MG63 (cell line): ENCODE measurements at regions not wholly inside any gene's neighbourhood (a gene's known extent, or its start where the extent isn't known, plus 50 kb on each side); places are given as distances from the start of the nearest gene placed in this dataset.

Source experiments
- DNase-seq: peaks from one replicate; pipeline ENCODE4 v3.0.0-alpha.2; 2020
- H3K27me3 ChIP-seq: fragments of 250-450 bp; sonication (Bioruptor Pico); 2 replicates; pipeline ENCODE4 v1.5.1; 2020; ENCODE audit warnings: mild to moderate bottlenecking, moderate library complexity
- H3K36me3 ChIP-seq: fragments of 250-450 bp; sonication (Bioruptor Pico); 2 replicates; pipeline ENCODE4 v1.5.1; 2020; ENCODE audit warnings: mild to moderate bottlenecking, moderate library complexity
- H3K4me3 ChIP-seq: fragments of 250-450 bp; sonication (Bioruptor Pico); 2 replicates; pipeline ENCODE4 v1.5.1; 2020; ENCODE audit warnings: mild to moderate bottlenecking, moderate library complexity
- H3K9me3 ChIP-seq: fragments of 250-450 bp; sonication (Bioruptor Pico); 2 replicates; pipeline ENCODE4 v1.5.1; 2020; ENCODE audit warnings: mild to moderate bottlenecking, moderate library complexity

DNA sequence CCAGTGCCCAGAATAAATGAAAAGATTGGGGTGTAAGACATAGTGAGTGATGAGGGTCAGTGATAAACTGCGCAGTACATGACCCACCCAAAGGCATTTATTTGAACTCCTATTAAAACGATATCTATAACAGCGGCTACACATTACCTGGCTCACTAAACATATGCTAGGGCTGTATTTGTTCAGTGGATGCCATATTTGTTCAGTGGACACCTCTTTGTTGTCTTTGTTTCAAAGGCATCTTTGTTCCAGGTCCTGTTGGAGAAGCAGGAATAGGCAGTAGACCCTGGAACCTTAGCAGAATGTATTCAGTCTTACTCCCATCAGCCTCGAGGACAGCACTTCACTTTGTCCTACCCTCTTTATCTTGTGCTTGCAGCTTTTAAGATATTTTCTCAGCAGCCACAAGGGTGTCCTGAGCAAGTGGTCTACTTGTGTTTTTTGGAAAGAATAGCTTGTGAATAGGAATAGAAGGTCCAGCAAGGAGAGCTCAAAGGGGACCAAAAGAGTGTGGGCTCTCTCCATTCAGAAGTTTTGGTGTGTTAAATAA is 650.8 kb upstream of the FANCL start:
- no peak for DNase-seq
- Histone ChIP-seq H3K36me3 (no peaks in the 10 kb centered on the region), H3K4me3 (no peak overlapping the region), H3K9me3 (no peaks in the 10 kb centered on the region), H3K27me3 (no peaks in the 10 kb centered on the region)

DNA sequence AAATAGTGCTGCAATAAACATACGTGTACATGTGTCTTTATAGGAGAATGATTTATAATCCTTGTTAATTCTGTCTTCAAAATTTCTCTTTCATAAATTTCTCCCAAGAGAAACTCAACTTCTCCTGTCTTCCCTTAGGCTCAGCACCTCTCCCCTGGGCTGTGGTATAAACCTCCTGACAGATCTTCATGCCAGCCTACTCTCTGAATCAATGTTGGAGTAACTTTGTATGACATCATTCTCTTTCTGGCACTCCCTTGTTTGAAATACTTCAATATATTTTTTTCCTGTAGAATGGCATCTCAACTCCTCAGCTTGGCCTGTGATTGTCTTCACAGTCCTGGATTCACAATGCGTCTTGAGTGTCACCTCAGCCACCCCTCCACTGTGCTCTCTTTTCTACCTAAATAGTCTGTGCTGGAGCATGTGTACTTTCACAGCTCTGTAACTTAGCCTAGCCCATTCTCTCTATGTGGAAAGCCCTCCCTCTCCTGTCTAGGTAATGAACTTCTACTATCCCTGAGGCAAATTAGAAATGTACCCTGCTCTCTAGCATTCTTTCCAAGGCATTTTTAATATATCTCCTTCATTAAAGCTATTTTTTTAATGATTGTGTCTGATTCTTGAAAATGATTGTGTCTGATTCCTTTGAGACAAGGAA is 649.9 kb upstream of the FANCL start:
- DNase-seq: no peak

DNA sequence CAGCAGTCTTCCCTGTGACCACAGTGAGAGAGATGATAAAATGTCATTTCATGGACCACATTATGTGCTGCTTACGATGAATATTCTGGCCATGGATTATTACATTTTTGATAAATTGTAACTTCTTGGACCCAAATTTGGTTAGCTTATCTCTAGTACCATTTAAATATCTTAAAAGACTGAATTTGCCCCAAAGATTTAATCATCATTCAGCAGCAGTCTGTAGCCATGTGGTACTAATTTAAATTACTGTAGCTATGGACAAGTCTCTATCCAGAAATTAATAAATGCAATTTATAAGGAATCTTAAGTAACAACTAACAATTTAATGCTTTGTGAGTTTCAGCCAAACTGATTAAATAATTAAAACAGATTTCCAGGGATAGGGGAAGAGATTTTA is 644.9 kb upstream of the FANCL start:
- Histone ChIP-seq H3K27me3 (no peaks in the 10 kb centered on the region), H3K9me3 (no peaks in the 10 kb centered on the region), H3K36me3 (no peaks in the 10 kb centered on the region), H3K4me3 (no peak overlapping the region)
- no peak for DNase-seq

More for the DNA sequence above, 649.9 kb upstream of the FANCL start:
- Histone ChIP-seq H3K27me3 (no peaks in the 10 kb centered on the region), H3K36me3 (no peaks in the 10 kb centered on the region), H3K9me3 (no peaks in the 10 kb centered on the region), H3K4me3 (no peak overlapping the region)

DNA sequence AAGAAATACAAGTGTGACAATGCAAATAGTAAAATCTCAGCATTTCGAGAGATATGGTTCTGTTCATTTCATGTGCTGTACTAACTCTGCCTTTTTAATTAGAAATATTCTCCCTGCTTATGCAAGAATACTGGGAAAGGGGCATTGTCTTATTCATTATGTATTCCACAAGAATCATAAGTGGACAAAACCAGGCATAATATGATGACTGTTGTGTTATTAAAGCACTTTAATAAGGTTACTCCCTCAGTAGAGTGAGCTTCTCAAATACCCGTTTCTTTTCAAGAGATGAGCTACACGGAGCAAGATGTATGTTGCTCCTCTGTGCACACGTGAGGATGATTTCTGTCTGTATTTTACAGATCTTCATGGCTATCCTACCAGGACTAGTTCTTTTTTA is 638.7 kb upstream of the FANCL start:
- Histone ChIP-seq H3K9me3 (no peaks in the 10 kb centered on the region), H3K27me3 (no peaks in the 10 kb centered on the region), H3K36me3 (no peaks in the 10 kb centered on the region), H3K4me3 (no peak overlapping the region)
- DNase-seq: no peak

DNA sequence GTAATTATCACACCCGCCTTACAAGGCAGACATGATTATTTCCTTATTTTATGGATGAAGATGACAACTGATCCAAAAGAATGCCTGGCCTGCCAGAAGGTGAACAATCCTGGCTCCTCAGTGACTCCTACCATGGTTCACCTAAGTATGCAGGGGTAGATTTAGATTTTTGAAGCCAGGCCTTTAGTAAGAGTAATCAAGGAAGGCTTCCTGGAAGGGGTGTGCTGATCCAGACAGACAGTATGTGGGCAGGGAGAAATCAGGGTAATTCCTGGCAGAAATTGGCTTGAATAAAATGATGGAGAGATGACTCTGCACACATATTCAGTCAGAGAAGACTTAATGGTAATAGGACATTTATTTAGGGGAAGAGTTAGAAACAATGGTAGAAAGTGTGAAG is 637.7 kb upstream of the FANCL start:
- Histone ChIP-seq H3K36me3 (no peaks in the 10 kb centered on the region), H3K4me3 (no peak overlapping the region), H3K27me3 (no peaks in the 10 kb centered on the region), H3K9me3 (no peaks in the 10 kb centered on the region)
- DNase-seq: no peak

DNA sequence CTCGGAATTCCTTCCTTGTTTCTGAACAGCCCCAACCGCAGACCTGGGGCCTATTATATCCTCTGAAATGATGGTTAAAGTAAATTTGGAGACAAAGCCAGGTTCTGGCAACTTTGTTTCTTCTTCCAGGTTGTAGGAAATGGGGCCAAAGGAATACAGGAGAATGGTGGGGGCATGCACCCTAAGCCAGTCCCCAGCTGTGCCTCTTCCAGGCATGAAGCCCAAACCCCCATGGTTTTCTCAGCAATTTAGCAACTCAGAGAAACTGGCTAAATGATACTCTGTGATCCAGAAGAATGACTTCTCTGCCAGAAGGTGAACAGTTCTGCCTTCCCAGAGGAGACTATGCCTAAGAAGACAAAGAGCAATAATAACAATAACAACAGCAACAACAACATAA is 635.0 kb upstream of the FANCL start:
- Histone ChIP-seq H3K27me3 (no peaks in the 10 kb centered on the region), H3K4me3 (no peak overlapping the region), H3K36me3 (no peaks in the 10 kb centered on the region), H3K9me3 (no peaks in the 10 kb centered on the region)
- DNase-seq: no peak

DNA sequence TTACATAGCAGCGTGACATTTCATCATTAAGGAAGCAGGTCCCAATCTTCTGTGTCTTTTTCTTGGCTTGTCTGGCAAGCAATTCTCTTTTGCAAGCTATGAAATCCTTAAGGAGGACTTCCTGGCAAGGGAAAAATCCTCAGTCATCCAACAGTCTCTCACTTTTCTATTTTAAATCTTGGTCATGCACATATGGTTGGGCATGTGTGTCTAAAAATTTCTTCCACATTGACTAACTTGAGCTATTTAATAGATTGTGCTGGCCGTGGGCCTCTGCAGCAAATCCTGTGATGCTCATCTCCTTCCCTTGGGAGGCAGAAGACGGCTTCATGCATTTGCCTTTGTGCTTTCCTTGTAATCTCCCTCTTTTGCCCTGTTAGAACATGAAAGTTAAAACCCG is 634.3 kb upstream of the FANCL start:
- H3K9me3 ChIP-seq: no peaks in the 10 kb centered on the region
- no peaks in the 10 kb centered on the region for H3K27me3 ChIP-seq
- no peak overlapping the region for H3K4me3 ChIP-seq
- H3K36me3 ChIP-seq: no peaks in the 10 kb centered on the region
- no peak for DNase-seq

DNA sequence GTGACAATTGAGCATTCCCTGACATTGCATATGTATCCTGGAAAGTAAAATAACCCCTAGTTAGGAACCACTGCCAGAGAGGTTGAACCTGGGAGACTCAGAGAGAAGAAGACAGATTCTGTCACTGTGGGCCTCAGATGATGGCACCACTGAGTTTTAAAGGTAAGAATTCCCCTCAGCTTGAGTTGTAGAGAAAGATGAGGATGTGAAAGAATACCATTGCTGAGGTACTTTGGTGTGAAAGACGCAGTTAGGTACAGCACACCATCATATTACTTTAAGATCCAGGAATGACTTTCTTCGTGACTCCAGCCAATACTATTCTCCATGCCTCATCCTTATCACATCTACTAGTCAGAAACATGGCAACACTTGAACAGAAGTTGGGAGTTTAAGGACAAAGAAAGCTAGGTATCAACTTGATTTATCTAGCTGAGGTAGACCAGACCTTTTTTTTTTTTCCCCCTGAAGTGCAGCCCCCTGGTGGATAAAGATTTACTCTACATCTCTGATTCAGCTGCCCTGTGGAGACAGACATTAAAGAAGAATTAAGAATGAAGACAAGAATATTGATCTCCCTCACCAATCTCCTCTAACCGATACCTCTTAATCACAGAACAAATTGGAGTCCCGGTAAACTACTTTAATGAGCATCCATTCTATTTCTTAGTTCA is 630.5 kb upstream of the FANCL start:
- no peaks in the 10 kb centered on the region for H3K9me3 ChIP-seq
- DNase-seq: no peak
- H3K27me3 ChIP-seq: no peaks in the 10 kb centered on the region
- H3K36me3 ChIP-seq: no peaks in the 10 kb centered on the region
- no peak overlapping the region for H3K4me3 ChIP-seq

DNA sequence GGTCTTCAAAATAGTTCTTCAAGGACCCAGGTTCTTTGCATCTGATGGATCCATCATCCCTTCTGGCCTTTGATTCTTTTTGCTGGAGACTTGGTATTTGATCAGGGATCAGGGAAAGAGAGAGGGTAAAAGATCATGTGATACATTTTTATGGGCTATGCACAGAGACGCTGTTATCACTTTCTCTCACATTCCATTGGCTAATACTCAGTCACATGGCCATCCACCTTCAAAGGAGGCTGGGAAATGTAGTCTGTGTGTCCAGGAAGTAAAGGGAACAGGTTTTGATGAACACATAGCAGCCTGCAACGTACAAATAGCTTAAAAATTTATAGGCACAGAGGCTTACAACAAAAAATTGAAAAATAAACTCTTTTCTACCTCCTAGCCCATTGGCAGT is 629.6 kb upstream of the FANCL start:
- H3K9me3 ChIP-seq: no peaks in the 10 kb centered on the region
- no peaks in the 10 kb centered on the region for H3K36me3 ChIP-seq
- no peak for DNase-seq
- H3K27me3 ChIP-seq: no peaks in the 10 kb centered on the region
- no peak overlapping the region for H3K4me3 ChIP-seq

DNA sequence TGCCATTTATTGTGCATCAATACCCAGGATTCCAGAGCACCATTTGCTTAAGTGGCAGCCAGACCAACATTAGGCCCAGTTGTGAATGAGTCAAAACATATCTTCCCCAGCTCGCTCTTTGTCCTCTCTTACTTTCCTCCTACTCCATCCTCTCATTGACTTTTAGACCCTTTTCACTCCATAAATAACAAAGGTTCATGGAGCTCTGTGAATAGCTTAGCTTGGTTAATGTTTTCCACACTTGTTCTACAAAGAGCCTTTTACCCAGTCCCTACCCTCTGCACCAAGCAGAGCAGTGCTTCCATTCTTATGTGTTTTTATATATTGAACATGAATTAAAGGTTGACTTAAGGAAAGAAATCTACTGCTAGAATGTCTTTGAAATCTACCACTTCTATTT is 625.8 kb upstream of the FANCL start:
- no peaks in the 10 kb centered on the region for H3K36me3 ChIP-seq
- H3K4me3 ChIP-seq: no peak overlapping the region
- no peaks in the 10 kb centered on the region for H3K9me3 ChIP-seq
- no peaks in the 10 kb centered on the region for H3K27me3 ChIP-seq
- no peak for DNase-seq

DNA sequence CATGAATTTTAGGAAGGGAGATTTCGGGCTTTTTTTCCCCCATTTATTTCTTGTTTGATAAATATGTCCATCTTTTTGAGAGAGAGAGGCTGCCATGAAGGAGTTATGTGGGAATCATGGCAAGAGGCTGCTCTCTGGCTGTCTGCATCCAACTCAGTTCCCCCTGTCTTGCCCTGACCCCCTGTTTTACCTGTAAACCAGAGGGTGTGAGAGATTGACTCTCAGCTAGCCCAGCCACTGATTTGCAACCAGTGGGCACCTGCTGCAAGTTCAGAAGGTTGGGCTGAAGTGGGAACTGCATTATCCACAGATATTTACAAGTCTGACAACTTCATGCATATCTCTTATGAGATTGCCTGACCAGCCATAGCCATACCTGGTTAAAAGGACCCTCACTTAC is 625.4 kb upstream of the FANCL start:
- no peaks in the 10 kb centered on the region for H3K27me3 ChIP-seq
- H3K9me3 ChIP-seq: no peaks in the 10 kb centered on the region
- DNase-seq: no peak
- no peaks in the 10 kb centered on the region for H3K36me3 ChIP-seq
- no peak overlapping the region for H3K4me3 ChIP-seq

DNA sequence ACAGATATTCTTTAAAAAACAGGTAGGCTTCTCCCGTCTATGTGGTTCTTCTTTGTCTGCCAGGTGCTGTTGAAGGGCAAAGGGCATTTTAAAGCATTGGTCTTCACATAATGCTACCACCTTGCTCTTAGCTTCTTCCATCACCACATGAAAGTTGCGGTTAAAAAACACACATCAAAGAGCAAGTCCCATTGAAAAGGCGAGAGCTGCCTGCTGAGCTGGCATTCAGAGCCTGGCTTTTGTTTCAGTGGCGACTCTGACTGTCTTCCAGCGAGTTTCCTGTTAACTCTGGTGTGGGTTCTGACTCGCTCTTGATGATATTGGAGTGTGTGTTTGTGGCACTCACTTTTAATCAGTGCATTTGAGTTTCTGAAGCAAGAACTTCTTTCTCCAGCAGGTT is 624.9 kb upstream of the FANCL start:
- Histone ChIP-seq H3K36me3 (no peaks in the 10 kb centered on the region), H3K27me3 (no peaks in the 10 kb centered on the region), H3K4me3 (no peak overlapping the region), H3K9me3 (no peaks in the 10 kb centered on the region)
- DNase-seq: no peak

DNA sequence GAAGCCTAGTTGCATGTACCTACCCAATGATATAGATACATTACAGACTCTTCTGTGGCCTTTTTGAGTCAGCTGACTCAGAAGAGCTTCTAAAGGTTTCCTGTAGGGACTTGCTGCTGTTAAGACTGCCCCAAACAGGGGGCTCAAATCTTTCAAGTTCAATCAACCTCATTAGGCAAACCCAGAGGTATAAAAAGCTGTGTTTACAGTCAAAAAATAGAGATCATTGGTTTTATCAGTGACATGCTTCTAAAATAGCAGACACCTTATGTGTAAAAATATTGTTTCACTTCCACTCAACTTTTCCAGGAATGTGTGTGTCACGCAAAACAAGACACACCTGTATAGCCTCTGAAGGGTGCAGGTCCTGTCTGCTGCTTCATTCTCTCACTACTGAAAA is 624.3 kb upstream of the FANCL start:
- Histone ChIP-seq H3K27me3 (no peaks in the 10 kb centered on the region), H3K4me3 (no peak overlapping the region), H3K9me3 (no peaks in the 10 kb centered on the region), H3K36me3 (no peaks in the 10 kb centered on the region)
- no peak for DNase-seq

DNA sequence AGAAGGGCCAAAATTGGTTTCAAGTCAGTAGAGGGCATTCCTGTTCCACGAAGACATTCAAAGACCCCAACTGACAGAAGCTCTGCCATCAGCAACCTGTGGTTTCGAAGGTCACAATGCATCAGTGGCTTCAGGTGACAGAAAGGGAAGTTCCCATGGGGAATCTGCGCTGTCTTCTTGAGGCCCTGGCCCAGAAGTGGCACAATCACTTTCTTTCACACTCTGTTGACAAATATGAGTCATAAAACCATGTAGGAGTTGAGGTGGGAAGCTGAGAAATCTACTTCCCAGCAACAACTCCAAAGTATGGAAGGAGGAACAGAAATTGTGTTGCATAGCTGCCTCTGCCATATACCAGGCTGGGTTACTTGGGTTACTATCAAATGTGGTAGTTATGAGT is 621.1 kb upstream of the FANCL start:
- Histone ChIP-seq H3K9me3 (peaks cover 2% of the 10 kb centered on the region; the same call in 1 of the 2 replicates), H3K4me3 (no peak overlapping the region), H3K27me3 (no peaks in the 10 kb centered on the region), H3K36me3 (no peaks in the 10 kb centered on the region)
- no peak for DNase-seq

DNA sequence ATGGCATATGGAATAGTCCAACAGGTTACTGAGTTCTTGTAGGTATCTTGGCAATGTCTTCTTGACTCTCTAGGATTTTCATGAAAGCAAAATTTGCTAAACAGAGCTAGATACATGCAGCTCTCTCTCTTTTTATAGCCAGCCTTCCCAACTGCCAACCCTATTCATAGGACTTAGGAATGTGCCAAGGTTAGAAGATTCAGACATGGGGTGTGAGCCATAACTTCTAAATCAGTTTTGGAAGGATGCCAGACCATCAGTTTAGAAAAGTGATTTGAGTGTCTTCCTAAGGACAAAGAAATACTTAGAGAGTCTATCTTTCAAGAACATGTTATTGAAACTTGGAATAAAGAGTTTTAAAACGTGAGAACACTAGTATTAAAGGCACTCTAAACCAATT is 619.5 kb upstream of the FANCL start:
- DNase-seq: no peak
- H3K4me3 ChIP-seq: no peak overlapping the region

DNA sequence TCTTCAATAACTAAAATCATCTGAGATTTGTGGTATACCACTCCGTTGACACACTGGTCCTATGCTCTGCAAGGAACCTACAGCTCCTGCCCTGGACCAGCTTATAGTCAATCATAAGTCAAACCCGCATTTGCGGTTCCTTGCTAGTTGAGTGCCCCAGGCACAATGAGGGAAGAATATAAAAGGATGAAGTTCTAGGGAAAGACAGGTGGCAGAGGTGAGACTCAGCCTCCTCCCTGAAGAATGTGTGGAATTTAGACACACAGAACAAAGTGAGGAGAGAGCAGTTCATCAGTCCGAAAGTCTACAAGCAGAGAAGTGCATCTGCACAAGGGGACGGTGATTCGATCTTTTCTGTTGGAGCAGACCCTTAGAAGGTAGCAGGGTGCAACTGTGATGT is 615.0 kb upstream of the FANCL start:
- Histone ChIP-seq H3K27me3 (no peaks in the 10 kb centered on the region), H3K36me3 (no peaks in the 10 kb centered on the region), H3K9me3 (peaks cover 2% of the 10 kb centered on the region; the same call in 1 of the 2 replicates), H3K4me3 (no peak overlapping the region)
- no peak for DNase-seq

More for the DNA sequence above, 619.5 kb upstream of the FANCL start:
- no peaks in the 10 kb centered on the region for H3K27me3 ChIP-seq
- H3K9me3 ChIP-seq: peaks cover 2% of the 10 kb centered on the region; the same call in 1 of the 2 replicates
- H3K36me3 ChIP-seq: no peaks in the 10 kb centered on the region

DNA sequence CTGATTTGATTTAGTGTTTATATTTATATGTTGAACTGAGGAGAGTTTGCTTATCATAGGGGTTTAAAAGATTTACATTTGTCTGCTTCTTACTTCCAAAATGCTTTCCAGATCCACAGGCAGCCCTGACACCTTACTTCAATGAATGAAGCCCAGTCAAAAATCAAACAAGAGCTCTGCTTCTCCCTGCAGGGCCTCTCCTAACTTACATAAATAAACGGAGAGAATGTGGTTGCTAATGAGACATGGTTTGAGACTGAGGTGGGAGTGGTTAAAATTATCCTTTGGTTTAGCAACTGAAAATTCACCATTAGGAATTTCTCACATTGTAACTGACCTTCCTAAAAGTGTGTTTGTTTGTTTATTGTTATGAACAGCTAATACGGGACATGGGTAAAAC is 612.3 kb upstream of the FANCL start:
- DNase-seq: no peak
- no peaks in the 10 kb centered on the region for H3K27me3 ChIP-seq
- H3K36me3 ChIP-seq: no peaks in the 10 kb centered on the region
- H3K9me3 ChIP-seq: peaks cover 2% of the 10 kb centered on the region; the same call in 1 of the 2 replicates
- H3K4me3 ChIP-seq: no peak overlapping the region

DNA sequence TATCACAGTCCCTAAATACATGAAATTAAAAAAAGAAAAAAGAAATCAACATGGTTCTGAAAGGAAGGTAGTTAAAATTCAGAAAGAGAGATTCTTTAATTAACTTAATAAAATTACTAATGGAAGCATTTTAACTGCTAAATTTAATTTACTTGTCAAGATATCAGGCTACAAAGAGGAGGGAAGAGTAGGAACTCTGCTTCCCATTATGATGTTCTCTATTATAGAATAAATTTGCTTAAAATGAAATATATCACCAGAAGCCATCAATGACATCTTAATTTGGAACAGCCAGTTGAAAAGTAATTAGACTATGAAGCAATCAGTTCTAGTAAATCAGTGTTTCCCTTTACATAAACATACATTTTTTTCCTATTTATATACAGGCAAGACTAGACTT is 611.8 kb upstream of the FANCL start:
- Histone ChIP-seq H3K27me3 (no peaks in the 10 kb centered on the region), H3K4me3 (no peak overlapping the region), H3K36me3 (no peaks in the 10 kb centered on the region), H3K9me3 (peaks cover 2% of the 10 kb centered on the region; the same call in 1 of the 2 replicates)
- no peak for DNase-seq
